Hematopoietic multipotent progenitor cell treated with erythropoietin and hydrocortisone succinate and interleukin-3 and kit ligand, for 17 days (in vitro differentiated cells): ENCODE measurements at regions not wholly inside any gene's neighbourhood (a gene's known extent, or its start where the extent isn't known, plus 50 kb on each side); places are given as distances from the start of the nearest gene placed in this dataset.

ENCODE experiments used
- DNase-seq: peaks from one replicate; pipeline ENCODE4 v3.0.0-alpha.2; 2015; ENCODE audit warnings: low spot score

GRCh38 chr3:152054315-152054714 lies 180.9 kb downstream of the SUCNR1 start:
- no peak for DNase-seq

DNA sequence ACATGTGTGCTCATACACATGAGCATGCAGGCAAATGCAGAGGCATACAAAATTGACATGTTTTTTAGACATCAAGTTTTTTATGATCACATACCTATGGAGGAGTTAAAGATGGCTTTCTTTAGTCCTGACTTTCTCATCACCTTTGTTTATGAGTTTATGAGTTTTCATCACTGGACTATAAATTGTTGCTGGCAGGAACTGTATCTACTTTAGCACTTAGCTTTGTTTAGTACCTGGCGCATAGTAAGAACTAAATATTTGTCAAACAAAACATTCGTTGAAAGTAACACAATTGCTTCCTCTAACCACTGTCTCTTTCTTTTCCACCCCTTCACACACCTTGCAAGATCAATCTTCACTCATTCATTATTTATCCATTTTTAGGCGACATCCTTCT lies 182.6 kb downstream of the SUCNR1 start:
- no peak for DNase-seq

DNA sequence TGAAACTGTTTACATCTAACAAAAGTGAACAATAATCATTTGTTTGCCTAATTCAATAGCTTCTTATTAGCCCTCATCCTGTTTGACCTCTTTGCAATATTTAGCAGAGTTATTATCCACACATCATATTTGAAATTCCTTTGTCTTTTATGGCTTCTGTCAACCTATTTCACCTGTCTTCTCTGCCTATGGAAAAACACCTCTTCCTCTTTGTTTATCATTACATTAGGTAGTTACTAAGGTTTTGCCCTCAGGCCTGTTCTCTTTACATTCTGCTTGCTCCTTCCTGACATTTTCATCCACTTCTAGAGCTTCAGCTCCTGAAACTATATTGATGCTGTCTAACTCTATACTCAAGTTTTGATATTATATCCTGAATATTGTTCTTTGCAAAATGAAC lies 183.0 kb downstream of the SUCNR1 start:
- no peak for DNase-seq

DNA sequence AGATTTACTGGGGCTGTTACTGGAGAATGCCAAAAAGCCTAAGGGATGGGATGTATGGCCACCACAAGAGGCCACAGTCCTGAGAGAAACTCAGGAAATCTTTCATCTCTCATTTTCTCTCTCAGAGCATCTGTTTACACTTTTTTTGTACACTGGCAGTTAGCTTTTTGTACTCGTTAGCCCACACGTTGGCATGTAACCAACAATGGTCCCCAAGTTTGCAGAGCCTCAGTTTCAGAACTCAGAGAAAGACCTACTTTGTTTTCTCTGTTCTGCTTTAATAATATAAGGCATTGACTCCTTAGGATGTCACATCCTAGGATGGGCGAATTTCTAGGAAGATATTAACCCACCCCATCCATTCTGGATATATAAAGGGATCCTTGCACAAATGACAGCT lies 183.5 kb downstream of the SUCNR1 start:
- DNase-seq = no peak

DNA sequence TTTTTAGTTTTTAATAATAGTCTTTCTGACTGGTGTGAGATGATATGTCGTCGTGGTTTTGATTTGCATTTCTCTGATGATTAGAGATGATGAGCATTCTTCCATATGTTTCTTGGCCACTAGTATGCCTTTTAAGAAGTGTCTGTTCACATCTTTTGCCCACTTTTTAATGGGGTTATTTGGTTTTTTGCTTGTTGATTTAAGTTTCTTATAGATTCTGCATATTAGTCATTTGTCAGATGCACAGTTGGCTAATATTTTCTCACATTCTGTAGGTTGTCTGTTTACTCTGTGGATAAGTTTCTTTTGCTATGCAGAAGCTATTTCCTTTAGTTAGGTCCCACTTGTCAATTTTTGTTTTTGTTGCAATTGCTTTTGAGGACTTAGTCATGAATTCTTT lies 185.4 kb downstream of the SUCNR1 start:
- DNase-seq = no peak

GRCh38 chr3:152060701-152061100 lies 187.3 kb downstream of the SUCNR1 start:
- no peak for DNase-seq

DNA sequence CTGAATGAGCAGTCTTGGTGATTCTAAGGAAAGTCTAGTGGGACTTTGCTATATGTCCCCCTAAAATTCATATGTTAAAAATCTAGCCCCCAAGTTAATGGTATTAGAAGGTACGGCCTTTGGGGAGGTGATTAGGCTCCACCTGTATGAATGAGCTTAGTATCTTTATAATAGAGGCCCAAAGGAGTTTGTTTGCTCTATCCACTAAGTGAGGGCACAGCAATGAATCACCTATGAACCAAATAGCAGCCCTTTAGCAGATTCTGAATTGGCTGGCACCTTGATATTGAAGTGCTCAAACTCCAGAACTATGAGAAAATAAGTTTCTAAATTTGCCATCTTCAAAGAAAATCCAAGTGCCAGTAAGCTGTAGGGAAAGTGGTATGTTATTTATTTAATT lies 187.9 kb downstream of the SUCNR1 start:
- no peak for DNase-seq

- DNase-seq = no peak
Observed at GRCh38 chr3:152069871-152070270, 196.4 kb downstream of the SUCNR1 start.

GRCh38 chr3:152071315-152071714 lies 197.4 kb upstream of the MBNL1 start:
- no peak for DNase-seq

GRCh38 chr3:152071924-152072323 lies 196.8 kb upstream of the MBNL1 start:
- DNase-seq = peak; percentile 36

DNA sequence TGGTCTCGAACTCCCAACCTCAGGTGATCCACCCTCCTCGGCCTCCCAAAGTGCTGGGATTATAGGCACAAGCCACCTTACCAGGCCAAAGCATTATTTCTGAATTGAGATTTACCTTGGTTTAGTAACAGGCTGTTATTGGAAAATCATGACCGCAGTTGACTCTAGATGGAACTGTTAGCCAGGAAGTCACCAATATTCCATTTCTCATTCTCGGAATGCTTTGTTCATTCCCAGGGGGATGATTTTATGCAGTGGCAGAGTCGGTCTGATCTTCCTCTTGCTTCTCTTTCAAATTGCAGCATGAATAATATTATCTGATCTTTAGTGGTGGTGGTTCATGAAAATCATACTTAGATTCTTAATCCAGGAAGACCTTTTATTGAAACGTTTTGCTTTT lies 195.5 kb upstream of the MBNL1 start:
- DNase-seq = no peak

GRCh38 chr3:152076148-152076547 lies 192.6 kb upstream of the MBNL1 start:
- DNase-seq = no peak

GRCh38 chr3:152079980-152080379 lies 188.7 kb upstream of the MBNL1 start:
- no peak for DNase-seq

- DNase-seq = no peak
Observed at GRCh38 chr3:152083135-152083534, 185.6 kb upstream of the MBNL1 start.

DNA sequence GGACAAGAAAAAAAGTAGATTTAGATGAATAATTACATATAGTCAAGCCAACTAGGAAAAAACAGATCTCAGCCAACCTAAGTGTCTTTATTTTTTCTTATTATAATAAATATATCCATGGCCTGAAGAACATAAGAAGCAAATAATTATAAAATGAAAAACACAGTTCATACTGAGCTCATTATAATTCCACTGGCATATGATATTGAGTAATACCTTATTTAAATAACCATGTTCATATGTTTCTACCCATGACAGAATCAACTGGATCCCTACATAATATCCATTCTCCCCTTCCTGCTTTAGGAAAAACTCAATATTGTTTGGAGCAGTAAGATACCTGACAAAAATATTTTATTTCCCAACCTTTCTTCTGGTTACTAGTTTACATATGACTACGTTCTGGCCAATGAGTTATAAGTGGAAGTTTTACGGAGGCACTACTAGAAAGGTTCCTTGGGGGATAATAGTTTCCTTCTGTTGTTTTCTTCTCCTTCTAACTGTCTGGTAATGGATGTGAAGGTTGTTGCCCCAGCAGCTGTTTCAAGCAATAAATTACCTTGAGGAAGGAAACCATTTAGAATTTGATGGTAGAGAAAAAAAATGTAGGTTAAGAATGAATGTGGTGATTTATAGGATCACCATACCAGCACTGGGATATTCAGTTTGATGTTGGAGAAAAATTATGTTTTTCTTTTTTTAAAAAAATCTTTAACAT lies 184.1 kb upstream of the MBNL1 start:
- DNase-seq = no peak

- no peak for DNase-seq
Observed at GRCh38 chr3:152087153-152087552, 181.6 kb upstream of the MBNL1 start.

- DNase-seq = no peak
Observed at GRCh38 chr3:152089528-152089927, 179.2 kb upstream of the MBNL1 start.

GRCh38 chr3:152091725-152092124 lies 177.0 kb upstream of the MBNL1 start:
- DNase-seq = no peak

GRCh38 chr3:152093901-152094300 lies 174.8 kb upstream of the MBNL1 start:
- DNase-seq = no peak

DNA sequence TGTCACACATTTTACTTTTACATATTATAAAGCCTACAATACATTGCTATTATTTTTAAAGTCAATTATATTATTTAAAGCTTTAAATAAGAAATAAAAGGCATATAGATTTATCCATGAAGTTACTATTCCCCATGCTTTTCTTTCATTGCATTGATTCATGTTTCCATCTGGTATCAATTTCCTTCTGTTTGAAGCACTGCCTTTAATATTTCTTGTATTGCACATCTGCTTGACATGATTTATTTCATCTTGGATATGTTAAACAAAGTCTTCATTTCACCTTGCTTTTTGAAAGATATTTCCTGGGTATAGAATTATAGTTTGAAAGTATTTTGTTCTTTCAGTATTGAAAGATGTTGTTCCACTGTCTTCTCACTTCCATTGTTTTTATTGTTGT lies 174.3 kb upstream of the MBNL1 start:
- DNase-seq = no peak

DNA sequence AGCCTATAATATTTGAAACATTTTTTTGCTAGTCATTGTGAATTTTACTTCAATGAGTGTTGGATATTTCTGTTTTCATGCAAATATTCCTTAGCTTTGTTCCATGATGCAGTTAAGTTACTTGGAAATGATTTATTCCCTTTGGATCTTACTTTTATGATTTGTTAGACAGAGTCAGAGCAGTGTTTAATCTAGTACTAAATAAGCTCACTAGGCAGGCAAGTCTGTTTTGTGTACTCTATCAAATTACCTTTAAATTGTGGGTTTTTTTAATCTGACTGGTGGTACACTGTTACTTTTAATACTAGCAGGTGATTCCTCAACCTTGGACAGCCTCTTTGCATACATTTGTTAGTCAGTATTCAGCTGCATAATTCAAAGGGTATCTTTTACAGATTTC lies 173.3 kb upstream of the MBNL1 start:
- DNase-seq = no peak

DNA sequence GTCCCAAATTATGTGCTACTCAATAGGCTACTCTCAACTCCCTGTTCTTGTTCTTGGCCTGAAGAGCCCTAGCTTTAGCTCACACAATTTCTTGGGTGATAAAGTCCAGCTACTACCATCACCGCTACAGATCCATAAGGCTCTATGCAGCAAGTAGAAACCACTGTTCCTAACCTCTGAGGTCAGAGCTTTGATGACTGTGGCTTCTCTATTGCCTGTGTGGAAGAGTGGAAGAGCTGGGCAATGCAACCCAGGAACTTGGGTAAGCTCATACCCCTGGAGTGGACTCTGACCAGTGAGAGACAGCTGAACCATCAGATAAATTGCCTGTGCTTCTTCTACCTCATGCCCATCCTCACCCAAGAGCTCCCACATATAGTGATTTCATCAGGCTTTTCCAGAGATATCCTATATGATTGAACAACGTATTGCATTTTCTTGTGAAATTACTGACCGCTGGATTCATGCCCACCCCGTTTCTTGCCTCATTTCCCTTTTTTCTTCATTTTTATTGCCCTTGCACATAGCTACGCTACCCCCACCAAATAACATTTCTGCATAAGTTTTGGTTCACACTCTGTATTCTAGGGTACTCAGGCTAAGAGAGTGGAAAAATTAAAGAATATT lies 172.3 kb upstream of the MBNL1 start:
- DNase-seq = no peak

GRCh38 chr3:152097120-152097519 lies 171.6 kb upstream of the MBNL1 start:
- no peak for DNase-seq

GRCh38 chr3:152097770-152098169 lies 171.0 kb upstream of the MBNL1 start:
- no peak for DNase-seq
